ENCODE measurements at regions not wholly inside any gene's neighbourhood (a gene's known extent, or its start where the extent isn't known, plus 50 kb on each side); places are given as distances from the start of the nearest gene placed in this dataset.

DNA sequence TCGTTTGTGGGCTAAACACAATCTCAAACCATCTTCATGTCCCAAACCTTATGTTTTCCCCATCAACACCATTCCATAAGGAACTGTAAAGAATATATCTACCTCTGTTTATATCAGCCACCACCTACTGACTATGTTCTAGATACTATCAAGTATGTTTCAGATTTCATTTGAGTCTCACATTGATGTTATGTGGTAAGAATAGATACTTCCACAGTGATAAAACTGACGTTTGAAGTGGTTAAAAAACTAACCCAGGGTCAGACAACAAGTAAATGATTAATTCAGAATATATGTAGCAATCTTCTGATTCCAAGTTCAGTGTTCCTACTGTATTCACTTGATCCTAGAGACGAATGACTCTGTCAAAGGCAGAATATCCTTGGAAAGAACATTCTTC lies 156.8 kb upstream of the RASGEF1B start:
- Mint-ChIP-seq H3K9me3 (no peaks in the 10 kb centered on the region), H3K4me1 (ENCODE audit: low read depth) (peaks cover 48% of the 10 kb centered on the region), H3K27me3 (no peaks in the 10 kb centered on the region), H3K27ac (no peak overlapping the region), H3K36me3 (ENCODE audit: low read depth) (no peaks in the 10 kb centered on the region), H3K4me3 (no peak overlapping the region)

DNA sequence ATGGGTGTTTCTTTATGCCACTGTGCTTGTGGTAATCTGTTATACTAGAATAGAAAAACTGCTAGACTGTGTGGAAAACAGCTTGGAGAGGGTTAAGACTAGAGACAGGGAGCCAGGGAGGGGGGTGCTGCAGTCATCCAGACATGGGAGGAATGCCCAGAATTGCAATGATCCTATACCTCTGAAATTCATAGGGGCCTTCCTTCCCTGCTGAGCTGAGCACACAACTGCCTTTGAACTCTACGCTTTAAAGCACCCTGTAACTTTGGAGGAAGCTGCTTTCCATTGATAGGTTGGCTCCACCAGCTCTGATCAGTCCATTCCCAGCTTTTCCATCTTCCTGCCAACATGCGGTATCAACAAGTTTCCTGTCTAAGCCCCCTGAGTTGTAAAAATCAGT lies 155.9 kb upstream of the RASGEF1B start:
- no peak overlapping the region for H3K27ac Mint-ChIP-seq
- H3K4me3 Mint-ChIP-seq = no peak overlapping the region
- no peaks in the 10 kb centered on the region for H3K27me3 Mint-ChIP-seq
- no peaks in the 10 kb centered on the region for H3K9me3 Mint-ChIP-seq
- no peaks in the 10 kb centered on the region for H3K36me3 Mint-ChIP-seq (ENCODE audit: low read depth)
- H3K4me1 Mint-ChIP-seq (ENCODE audit: low read depth) = peaks cover 41% of the 10 kb centered on the region

DNA sequence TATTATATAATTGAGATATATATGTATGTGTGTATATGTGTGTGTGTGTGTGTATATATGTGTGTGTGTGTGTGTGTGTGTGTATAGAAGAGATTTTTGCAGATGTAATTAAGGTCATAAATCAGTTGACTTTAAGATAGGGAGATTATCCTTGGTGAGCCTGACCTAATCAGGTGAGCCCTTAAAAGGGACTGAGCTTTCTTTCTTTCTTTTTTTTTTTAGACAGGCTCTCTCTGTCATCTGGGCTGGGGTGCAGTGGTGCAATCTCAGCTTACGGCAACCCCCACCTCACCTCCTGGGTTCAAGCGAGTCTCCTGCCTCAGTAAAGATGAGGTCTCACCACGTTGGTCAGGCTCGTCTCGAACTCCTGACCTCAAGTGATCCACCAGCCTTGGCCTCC lies 155.1 kb upstream of the RASGEF1B start:
- Mint-ChIP-seq H3K4me3 (no peak overlapping the region), H3K36me3 (ENCODE audit: low read depth) (no peaks in the 10 kb centered on the region), H3K27me3 (no peaks in the 10 kb centered on the region), H3K9me3 (no peaks in the 10 kb centered on the region), H3K4me1 (ENCODE audit: low read depth) (peaks cover 34% of the 10 kb centered on the region), H3K27ac (no peak overlapping the region)

DNA sequence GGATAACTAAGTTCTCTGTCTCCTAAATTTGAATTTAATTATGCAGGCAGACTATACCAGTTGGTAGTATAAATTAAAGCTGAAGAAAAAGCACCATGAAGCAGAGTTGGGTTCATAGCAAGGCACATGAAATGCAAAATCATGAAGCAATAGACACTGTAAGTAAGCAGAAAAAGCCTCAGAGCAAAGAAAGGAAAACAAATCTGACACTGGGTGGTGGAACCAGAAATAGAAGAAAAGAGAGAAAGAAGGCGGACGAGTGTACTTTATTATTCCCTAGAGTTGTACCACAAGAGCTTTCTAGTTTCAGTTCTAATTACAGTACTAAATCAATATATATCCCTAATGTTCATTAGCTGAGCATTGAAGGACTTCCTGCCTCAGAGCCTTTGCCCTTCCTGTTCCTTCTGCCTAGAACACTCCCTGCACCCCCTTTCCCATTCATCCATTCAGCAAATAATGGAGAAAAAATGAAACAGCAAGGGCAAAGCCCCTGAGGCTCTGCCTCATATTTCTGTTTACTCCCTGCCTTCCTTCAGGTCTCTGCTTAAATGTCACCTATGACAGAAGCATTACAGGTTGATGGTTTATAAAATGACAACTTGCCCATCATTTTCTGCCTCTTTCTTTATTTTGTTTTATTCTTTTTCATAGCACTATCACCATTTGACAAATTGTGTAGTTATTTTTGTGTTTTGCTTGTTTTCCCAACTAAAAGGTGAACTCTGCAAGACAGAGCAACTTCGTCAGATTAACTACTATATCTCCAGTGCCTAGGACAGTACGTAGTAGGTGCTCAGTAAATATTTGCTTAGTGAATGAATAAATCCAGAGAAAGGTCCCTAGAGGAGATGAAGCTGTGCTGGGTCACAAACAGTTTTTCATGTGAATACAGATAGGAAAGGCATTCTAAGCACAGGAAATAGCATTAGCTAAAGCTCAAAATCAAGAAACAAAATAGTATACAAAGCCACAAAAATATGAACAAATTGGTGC lies 154.0 kb upstream of the RASGEF1B start:
- peaks cover 25% of the 10 kb centered on the region for H3K4me1 Mint-ChIP-seq (ENCODE audit: low read depth)
- H3K27me3 Mint-ChIP-seq = no peaks in the 10 kb centered on the region
- H3K4me3 Mint-ChIP-seq = no peak overlapping the region
- no peaks in the 10 kb centered on the region for H3K36me3 Mint-ChIP-seq (ENCODE audit: low read depth)
- H3K9me3 Mint-ChIP-seq = no peaks in the 10 kb centered on the region
- peak overlapping the region; percentile 21 for H3K27ac Mint-ChIP-seq

DNA sequence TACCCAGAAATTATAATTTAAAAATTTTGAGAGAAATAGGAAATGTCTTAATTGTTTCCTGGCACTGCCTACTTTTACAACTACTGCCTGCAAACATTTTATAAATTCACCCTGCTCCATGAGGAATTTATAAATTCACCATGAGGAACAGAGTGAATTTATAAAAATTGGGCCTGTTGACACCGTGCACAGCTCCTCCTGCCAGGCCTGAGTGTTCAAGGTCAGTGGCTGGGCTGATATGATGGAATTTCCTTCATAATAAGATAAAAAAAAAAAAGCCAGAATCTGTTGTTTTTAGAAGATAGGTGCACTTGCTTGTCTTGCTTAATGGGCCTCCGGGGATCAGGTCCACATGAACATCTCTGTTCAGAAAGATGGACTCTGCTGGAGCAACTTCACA lies 151.7 kb upstream of the RASGEF1B start:
- Mint-ChIP-seq H3K4me3 (no peak overlapping the region), H3K36me3 (ENCODE audit: low read depth) (no peaks in the 10 kb centered on the region), H3K4me1 (ENCODE audit: low read depth) (peaks cover 15% of the 10 kb centered on the region), H3K9me3 (peaks cover 5% of the 10 kb centered on the region), H3K27me3 (no peaks in the 10 kb centered on the region), H3K27ac (no peak overlapping the region)

DNA sequence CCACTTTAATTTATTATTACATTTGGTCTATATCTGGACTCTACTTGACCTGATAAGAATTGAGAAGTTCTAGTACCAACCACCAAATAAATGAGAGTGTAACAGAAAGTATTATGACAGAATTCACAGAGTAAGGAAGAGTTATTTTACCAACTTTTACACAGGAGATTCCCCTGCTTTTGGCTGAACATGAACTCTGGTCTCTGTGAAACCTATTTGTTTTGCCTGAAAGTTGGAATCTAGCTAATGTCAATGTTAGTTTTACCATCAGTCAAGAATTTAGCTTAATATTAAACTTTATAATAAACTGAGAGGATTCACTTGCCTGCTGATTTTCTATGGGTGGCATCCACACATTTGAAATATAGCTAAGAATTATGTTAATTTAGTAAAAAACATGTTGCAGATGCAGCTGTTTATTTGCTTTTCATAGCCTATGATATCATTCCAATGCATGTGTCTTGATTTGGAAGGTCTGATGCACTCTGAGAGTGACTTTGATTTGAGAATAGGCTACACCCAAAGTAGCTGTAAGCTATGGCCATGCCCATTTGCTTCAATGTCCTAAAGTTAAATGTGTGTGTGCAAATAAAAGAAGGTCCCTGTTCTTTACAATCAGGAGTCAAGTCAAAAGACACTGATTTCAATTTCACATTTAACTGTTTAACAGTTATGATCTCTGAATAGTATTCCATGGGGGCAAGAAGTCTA lies 150.9 kb upstream of the RASGEF1B start:
- Mint-ChIP-seq H3K4me1 (ENCODE audit: low read depth) (peaks cover 9% of the 10 kb centered on the region), H3K4me3 (no peak overlapping the region), H3K9me3 (peaks cover 5% of the 10 kb centered on the region), H3K27ac (no peak overlapping the region), H3K36me3 (ENCODE audit: low read depth) (no peaks in the 10 kb centered on the region), H3K27me3 (no peaks in the 10 kb centered on the region)

DNA sequence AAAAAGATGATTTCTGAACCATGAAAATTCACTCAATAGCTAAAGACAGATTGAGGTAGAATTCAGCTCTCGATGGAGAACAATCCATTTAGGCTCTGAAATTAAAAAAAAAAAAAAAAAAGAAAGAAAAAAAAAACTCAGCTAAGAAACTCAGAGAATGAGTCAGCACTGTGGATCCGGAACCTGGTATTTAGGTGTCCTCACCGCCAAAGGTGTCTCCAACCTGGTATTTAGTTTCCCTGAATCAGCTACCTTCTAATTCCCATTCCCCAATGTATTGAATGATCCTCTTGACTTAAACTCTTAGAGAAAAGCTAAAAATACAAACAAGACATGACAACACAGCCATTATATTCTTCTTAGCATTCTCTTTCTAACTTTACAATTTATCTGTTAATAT lies 150.3 kb upstream of the RASGEF1B start:
- Mint-ChIP-seq H3K27ac (no peak overlapping the region), H3K4me3 (no peak overlapping the region), H3K27me3 (no peaks in the 10 kb centered on the region), H3K36me3 (ENCODE audit: low read depth) (no peaks in the 10 kb centered on the region), H3K4me1 (ENCODE audit: low read depth) (peaks cover 8% of the 10 kb centered on the region), H3K9me3 (peaks cover 5% of the 10 kb centered on the region)

DNA sequence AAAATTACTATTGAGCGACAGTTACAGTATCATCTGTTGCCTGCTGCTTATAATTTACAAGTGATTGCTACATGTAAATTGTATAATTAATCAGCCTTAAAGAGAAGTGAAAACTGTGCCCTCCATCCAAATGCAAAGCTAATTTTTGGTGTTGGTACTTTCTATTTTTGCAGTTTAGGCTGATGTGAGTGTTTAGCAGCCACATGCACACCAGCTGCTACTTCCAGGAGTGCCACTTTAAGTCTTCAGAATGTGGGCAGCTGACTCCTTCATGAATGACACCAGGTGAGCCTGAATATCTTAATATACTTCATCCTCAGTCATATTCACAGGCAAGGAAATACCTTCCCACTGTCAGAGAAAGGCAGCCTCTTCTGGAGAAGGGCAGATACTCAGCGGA lies 149.8 kb upstream of the RASGEF1B start:
- H3K27ac Mint-ChIP-seq = no peak overlapping the region
- no peaks in the 10 kb centered on the region for H3K27me3 Mint-ChIP-seq
- H3K9me3 Mint-ChIP-seq = peaks cover 5% of the 10 kb centered on the region
- H3K4me3 Mint-ChIP-seq = no peak overlapping the region
- H3K4me1 Mint-ChIP-seq (ENCODE audit: low read depth) = peaks cover 8% of the 10 kb centered on the region
- H3K36me3 Mint-ChIP-seq (ENCODE audit: low read depth) = no peaks in the 10 kb centered on the region

DNA sequence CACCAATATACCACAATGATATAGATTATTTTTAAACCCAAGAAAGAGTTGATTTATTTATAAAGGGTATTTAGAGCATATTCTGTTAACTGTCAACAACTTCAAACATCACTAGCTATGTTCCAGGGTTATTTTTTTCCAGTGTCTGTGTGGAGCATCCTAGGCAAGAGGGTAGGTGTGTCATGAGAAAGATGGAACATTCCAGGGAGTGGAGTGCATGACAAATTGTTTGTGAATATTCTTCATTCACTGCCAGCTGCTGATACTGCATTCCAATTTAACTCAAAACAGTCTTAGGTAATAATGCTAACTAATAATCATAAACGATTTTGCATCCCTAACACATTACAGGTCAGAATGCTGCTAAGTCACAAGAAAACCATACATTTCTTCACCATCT lies 148.7 kb upstream of the RASGEF1B start:
- peaks cover 3% of the 10 kb centered on the region for H3K4me1 Mint-ChIP-seq (ENCODE audit: low read depth)
- H3K4me3 Mint-ChIP-seq = no peak overlapping the region
- H3K27me3 Mint-ChIP-seq = no peaks in the 10 kb centered on the region
- H3K9me3 Mint-ChIP-seq = peaks cover 5% of the 10 kb centered on the region
- H3K27ac Mint-ChIP-seq = no peak overlapping the region
- no peaks in the 10 kb centered on the region for H3K36me3 Mint-ChIP-seq (ENCODE audit: low read depth)

DNA sequence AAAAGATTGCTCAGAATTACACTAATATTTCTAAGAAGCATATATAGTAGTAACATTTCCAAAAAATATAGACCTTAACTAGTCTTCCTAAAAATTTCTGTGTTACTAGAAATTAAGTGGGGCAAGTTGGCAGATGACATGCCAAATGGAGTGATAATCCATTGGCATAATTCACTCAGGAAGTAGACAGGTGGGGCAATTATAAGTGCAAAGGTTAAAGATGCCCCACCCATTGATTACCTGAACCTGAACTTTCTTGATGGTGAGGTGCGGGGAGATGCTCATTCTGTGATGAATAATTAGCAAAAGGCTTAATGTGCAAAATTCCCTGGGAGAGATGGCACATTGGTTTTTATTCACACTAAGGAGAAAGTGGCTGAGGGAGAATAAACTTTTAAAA lies 145.8 kb upstream of the RASGEF1B start:
- Mint-ChIP-seq H3K27ac (no peak overlapping the region), H3K4me1 (ENCODE audit: low read depth) (no peaks in the 10 kb centered on the region), H3K27me3 (no peaks in the 10 kb centered on the region), H3K9me3 (peaks cover 5% of the 10 kb centered on the region), H3K4me3 (no peak overlapping the region), H3K36me3 (ENCODE audit: low read depth) (no peaks in the 10 kb centered on the region)

DNA sequence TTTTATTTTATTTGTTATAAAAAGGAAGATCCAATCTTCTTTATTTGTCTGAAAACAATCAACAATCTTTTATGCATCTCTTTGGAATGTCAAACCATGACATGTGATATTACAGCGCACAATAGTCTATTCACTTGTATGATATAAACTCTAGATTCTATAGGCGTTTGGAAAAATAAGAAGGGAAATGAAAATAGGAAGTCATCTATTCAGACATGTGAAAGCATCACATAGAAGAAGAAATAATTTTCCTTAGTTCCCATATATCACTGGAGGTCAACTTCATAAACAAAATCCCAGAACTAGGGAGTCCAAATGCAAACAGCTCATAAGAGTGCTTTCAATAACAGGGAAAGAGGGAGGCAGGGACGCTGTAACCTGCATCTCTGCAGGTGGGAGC lies 139.5 kb upstream of the RASGEF1B start:
- H3K4me3 Mint-ChIP-seq = no peak overlapping the region
- H3K27me3 Mint-ChIP-seq = no peaks in the 10 kb centered on the region
- H3K27ac Mint-ChIP-seq = no peak overlapping the region
- no peaks in the 10 kb centered on the region for H3K9me3 Mint-ChIP-seq
- no peaks in the 10 kb centered on the region for H3K36me3 Mint-ChIP-seq (ENCODE audit: low read depth)
- H3K4me1 Mint-ChIP-seq (ENCODE audit: low read depth) = peaks cover 12% of the 10 kb centered on the region

DNA sequence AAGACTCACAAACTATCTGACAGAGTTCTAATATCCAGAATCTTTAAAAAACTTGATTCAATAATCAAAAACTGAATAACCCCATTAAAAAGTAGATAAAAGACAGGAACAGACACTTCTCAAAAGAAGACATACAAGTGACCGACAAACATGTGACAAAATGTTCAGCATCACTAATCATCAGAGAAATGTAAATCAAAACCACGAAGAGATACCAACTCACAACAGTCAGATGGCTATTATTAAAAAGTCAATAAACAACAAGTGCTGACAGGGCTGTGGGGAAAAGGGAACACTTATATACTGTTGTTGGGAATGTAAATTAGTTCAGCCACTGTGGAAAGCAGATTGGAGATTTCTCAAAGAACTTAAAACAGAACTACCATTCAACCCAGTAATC lies 138.1 kb upstream of the RASGEF1B start:
- no peaks in the 10 kb centered on the region for H3K36me3 Mint-ChIP-seq (ENCODE audit: low read depth)
- no peak overlapping the region for H3K27ac Mint-ChIP-seq
- H3K9me3 Mint-ChIP-seq = no peaks in the 10 kb centered on the region
- H3K4me3 Mint-ChIP-seq = no peak overlapping the region
- peaks cover 16% of the 10 kb centered on the region for H3K4me1 Mint-ChIP-seq (ENCODE audit: low read depth)
- H3K27me3 Mint-ChIP-seq = no peaks in the 10 kb centered on the region

DNA sequence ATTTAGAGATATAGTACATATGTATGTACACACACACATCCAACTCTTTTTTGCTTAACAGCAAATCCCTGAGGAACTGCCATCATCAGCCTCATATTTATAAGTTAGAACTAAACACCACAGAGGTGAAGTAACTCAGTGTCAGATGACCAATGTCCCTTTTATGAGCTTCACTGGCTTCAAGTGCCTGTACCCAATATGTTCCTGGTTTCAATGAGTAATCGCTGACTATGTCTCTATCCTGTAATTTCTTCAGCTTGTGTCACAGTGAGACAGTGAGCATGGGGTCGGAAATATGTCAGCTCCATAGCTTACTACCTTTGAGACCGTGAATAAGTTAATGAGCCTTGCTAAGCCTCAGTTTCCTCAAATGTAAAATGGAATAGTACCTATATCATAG lies 136.2 kb upstream of the RASGEF1B start:
- H3K27ac Mint-ChIP-seq = no peak overlapping the region
- no peaks in the 10 kb centered on the region for H3K27me3 Mint-ChIP-seq
- no peaks in the 10 kb centered on the region for H3K9me3 Mint-ChIP-seq
- no peak overlapping the region for H3K4me3 Mint-ChIP-seq
- no peaks in the 10 kb centered on the region for H3K36me3 Mint-ChIP-seq (ENCODE audit: low read depth)
- peaks cover 17% of the 10 kb centered on the region for H3K4me1 Mint-ChIP-seq (ENCODE audit: low read depth)

DNA sequence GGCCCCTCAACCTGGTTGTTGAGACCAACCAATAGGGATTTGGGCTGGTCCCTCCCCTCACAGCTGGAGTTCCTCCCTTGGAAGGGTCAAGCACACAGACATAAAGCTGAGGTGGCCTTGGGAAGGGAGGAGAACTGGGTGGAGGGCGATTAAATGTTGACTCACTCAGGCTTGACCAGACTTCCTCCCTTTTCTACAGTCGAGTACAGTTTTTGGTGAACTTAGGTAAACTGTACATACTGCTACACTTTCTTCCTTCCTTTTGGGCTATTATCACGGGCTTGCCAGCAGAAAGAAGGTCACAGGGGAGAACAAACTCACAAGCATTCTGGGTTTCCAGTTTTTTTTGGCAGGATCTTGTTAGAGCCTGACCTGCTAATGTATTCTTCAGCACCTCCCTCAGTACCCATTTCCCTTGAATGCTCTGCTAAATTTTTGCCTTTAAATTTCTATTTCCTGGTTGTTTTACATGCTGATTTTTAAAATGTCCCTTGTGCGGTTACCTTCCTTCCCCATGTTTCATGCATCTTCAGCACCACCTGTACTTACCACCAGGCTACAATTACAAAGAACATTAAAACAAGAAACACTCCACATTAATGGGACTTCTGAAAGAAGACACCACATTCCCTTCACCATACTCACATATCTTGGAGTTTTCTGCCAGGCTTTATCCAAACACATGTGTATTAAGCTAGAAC lies 135.2 kb upstream of the RASGEF1B start:
- H3K36me3 Mint-ChIP-seq (ENCODE audit: low read depth) = no peaks in the 10 kb centered on the region
- peak overlapping the region; percentile 14 for H3K27ac Mint-ChIP-seq
- H3K27me3 Mint-ChIP-seq = no peaks in the 10 kb centered on the region
- no peak overlapping the region for H3K4me3 Mint-ChIP-seq
- no peaks in the 10 kb centered on the region for H3K9me3 Mint-ChIP-seq
- H3K4me1 Mint-ChIP-seq (ENCODE audit: low read depth) = peaks cover 17% of the 10 kb centered on the region

DNA sequence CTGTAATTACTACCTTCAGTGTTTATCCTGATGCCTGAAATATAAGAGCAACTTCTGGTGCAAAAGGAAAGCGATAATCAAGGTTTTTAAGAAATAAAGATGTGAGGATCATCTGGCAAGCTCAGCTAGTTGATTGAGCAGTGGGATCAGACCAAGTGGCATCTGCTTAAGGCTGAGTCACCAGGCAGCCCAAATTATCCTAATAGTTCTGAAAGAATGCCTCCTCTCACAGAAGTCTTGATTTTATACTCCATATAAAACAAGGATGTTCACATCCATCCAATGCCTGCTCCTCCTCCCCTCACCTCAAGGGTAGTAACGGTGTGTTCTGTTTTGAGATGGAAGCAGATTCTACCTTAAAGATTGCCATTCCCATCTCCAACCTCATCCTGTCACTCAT lies 134.5 kb upstream of the RASGEF1B start:
- Mint-ChIP-seq H3K36me3 (ENCODE audit: low read depth) (no peaks in the 10 kb centered on the region), H3K27ac (no peak overlapping the region), H3K4me3 (no peak overlapping the region), H3K27me3 (no peaks in the 10 kb centered on the region), H3K9me3 (no peaks in the 10 kb centered on the region), H3K4me1 (ENCODE audit: low read depth) (peaks cover 17% of the 10 kb centered on the region)

Data from stimulated activated naive CD8-positive, alpha-beta T cell treated with anti-CD3 and anti-CD28 coated beads, Interleukin-15, Interleukin-2, amounts not matched to agents 100 ng/mL and 50 ng/mL, for 24 hours (primary cell).